GM23248 (cell line): ENCODE measurements at regions not wholly inside any gene's neighbourhood (a gene's known extent, or its start where the extent isn't known, plus 50 kb on each side); places are given as distances from the start of the nearest gene placed in this dataset.

Experiments used
- DNase-seq: peaks from one replicate; pipeline ENCODE4 v3.0.0-alpha.2; 2015
- H2AFZ ChIP-seq: fragments of 200-600 bp; sonication (generic); 2 replicates; pipeline ENCODE4 v1.6.1; 2016; ENCODE audit warnings: antibody characterized with exemption
- H3F3A ChIP-seq: fragments of 200-600 bp; sonication (generic); 2 replicates; pipeline ENCODE4 v1.6.1; 2016; ENCODE audit warnings: mild to moderate bottlenecking, antibody characterized with exemption, mixed run types; ENCODE audit not compliant: insufficient read depth
- H3K27ac ChIP-seq: fragments of 200-600 bp; sonication (generic); 2 replicates; pipeline ENCODE4 v1.5.1; 2016; ENCODE audit warnings: mild to moderate bottlenecking
- H3K27me3 ChIP-seq: fragments of 200-600 bp; sonication (generic); replicated peaks from 2 replicates; pipeline ENCODE4 v1.6.1; 2016; ENCODE audit warnings: mild to moderate bottlenecking; ENCODE audit not compliant: insufficient read depth
- H3K36me3 ChIP-seq: fragments of 200-600 bp; sonication (generic); 2 replicates; pipeline ENCODE4 v1.6.1; 2016; ENCODE audit warnings: low read depth, mild to moderate bottlenecking
- H3K4me1 ChIP-seq: fragments of 200-600 bp; sonication (generic); 2 replicates; pipeline ENCODE4 v1.6.1; 2016; ENCODE audit warnings: mild to moderate bottlenecking; ENCODE audit not compliant: insufficient read depth
- H3K4me2 ChIP-seq: fragments of 200-600 bp; sonication (generic); one replicate; pipeline ENCODE4 v1.6.1; 2016; ENCODE audit warnings: mild to moderate bottlenecking; ENCODE audit not compliant: unreplicated experiment
- H3K4me3 ChIP-seq: fragments of 200-600 bp; sonication (generic); 2 replicates; pipeline ENCODE4 v1.5.1; 2016; ENCODE audit warnings: mild to moderate bottlenecking
- H3K79me2 ChIP-seq: fragments of 200-600 bp; sonication (generic); 2 replicates; pipeline ENCODE4 v1.6.1; 2016; ENCODE audit warnings: mild to moderate bottlenecking; ENCODE audit not compliant: insufficient read depth
- H3K9ac ChIP-seq: fragments of 200-600 bp; sonication (generic); 2 replicates; pipeline ENCODE4 v1.6.1; 2016; ENCODE audit warnings: mild to moderate bottlenecking
- H3K9me2 ChIP-seq: fragments of 200-600 bp; sonication (generic); 2 replicates; pipeline ENCODE4 v1.6.1; 2016; ENCODE audit warnings: mixed run types, mild to moderate bottlenecking, moderate library complexity; ENCODE audit not compliant: insufficient read depth
- H3K9me3 ChIP-seq: fragments of 200-600 bp; sonication (generic); one replicate; pipeline ENCODE4 v1.6.1; 2017; ENCODE audit warnings: low read depth
- H4K20me1 ChIP-seq: fragments of 200-600 bp; sonication (generic); 2 replicates; pipeline ENCODE4 v1.6.0; 2016; ENCODE audit not compliant: insufficient read depth
- EZH2 ChIP-seq: fragments of 200-600 bp; sonication (generic); IDR thresholded peaks from 2 replicates; pipeline ENCODE4 v1.6.1; 2018; ENCODE audit warnings: antibody characterized with exemption, mild to moderate bottlenecking; ENCODE audit not compliant: insufficient read depth, poor library complexity, severe bottlenecking
- EZH2phosphoT487 ChIP-seq: fragments of 200-600 bp; sonication (generic); IDR thresholded peaks from 2 replicates; pipeline ENCODE4 v1.6.1; 2018; ENCODE audit warnings: antibody characterized with exemption, moderate library complexity, mild to moderate bottlenecking, low read depth; ENCODE audit not compliant: insufficient read depth
- WGBS, 2 experiments: methylation state at CpG; one replicate each; pipeline ENCODE4 v1.1.6; 2015 to 2017; ENCODE audit warnings: low lambda C conversion rate in 2 of 2, low coverage in 1 of 2; ENCODE audit errors: missing lambda C conversion rate in 2 of 2; 5-methylcytosine and 5-hydroxymethylcytosine counted together
- in situ Hi-C: fragments of 300-500 bp; cut with MboI; formaldehyde crosslinking; loops from 2 replicates; pipeline ENCODE4 v1.15.0; 2020

GRCh38 chr5:2207416-2208238, 324.9 kb upstream of the IRX4 start:
- Histone ChIP-seq H3K4me2 (no peak overlapping the region), H3K9me2 (no peaks in the 10 kb centered on the region), H3K4me3 (no peak overlapping the region), H3K4me1 (no peaks in the 10 kb centered on the region), H3K27ac (no peak overlapping the region), H3K27me3 (no peaks in the 10 kb centered on the region), H3F3A (no peaks in the 10 kb centered on the region), H2AFZ (no peak overlapping the region), H3K36me3 (no peaks in the 10 kb centered on the region), H3K9me3 (no peaks in the 10 kb centered on the region), H4K20me1 (no peaks in the 10 kb centered on the region), H3K79me2 (no peaks in the 10 kb centered on the region), H3K9ac (no peak overlapping the region)
- WGBS, 2 experiments, result 58 to 59% methylated on average over 25 of the region's 25 CpGs
- in situ Hi-C loops, result no loop called here
- TF ChIP-seq EZH2, result no peak
- no peak for TF ChIP-seq EZH2phosphoT487
- no peak for DNase-seq

GRCh38 chr5:2207109-2207399, 324.3 kb upstream of the IRX4 start:
- in situ Hi-C loops, result no loop called here
- Histone ChIP-seq H3K4me1 (no peaks in the 10 kb centered on the region), H3K4me2 (no peak overlapping the region), H3K27me3 (no peaks in the 10 kb centered on the region), H3K27ac (no peak overlapping the region), H3K79me2 (no peaks in the 10 kb centered on the region), H3K36me3 (no peaks in the 10 kb centered on the region), H3K9me3 (no peaks in the 10 kb centered on the region), H4K20me1 (no peaks in the 10 kb centered on the region), H3K9me2 (no peaks in the 10 kb centered on the region), H2AFZ (no peak overlapping the region), H3K9ac (no peak overlapping the region), H3K4me3 (no peak overlapping the region), H3F3A (no peaks in the 10 kb centered on the region)
- WGBS, 2 experiments, result 53 to 64% methylated on average over 6 of the region's 6 CpGs
- TF ChIP-seq EZH2phosphoT487, result no peak
- TF ChIP-seq EZH2, result no peak
- no peak for DNase-seq

- no peaks in the 10 kb centered on the region for H3K9me3 ChIP-seq
- H3K36me3 ChIP-seq, result no peaks in the 10 kb centered on the region
- H3K79me2 ChIP-seq, result no peaks in the 10 kb centered on the region
- 61 to 65% methylated on average over 26 to 28 of the region's 28 CpGs for WGBS, 2 experiments
- H3K27me3 ChIP-seq, result no peaks in the 10 kb centered on the region
- H3K9ac ChIP-seq, result no peak overlapping the region
- H3K9me2 ChIP-seq, result no peaks in the 10 kb centered on the region
- no peak overlapping the region for H2AFZ ChIP-seq
- in situ Hi-C loops, result no loop called here
- H3K4me3 ChIP-seq, result no peak overlapping the region
- no peak for DNase-seq
- H3F3A ChIP-seq, result no peaks in the 10 kb centered on the region
- no peak overlapping the region for H3K27ac ChIP-seq
- no peak overlapping the region for H3K4me2 ChIP-seq
- H3K4me1 ChIP-seq, result no peaks in the 10 kb centered on the region
- no peak for TF ChIP-seq EZH2phosphoT487
- TF ChIP-seq EZH2, result no peak
- H4K20me1 ChIP-seq, result no peaks in the 10 kb centered on the region
Observed at GRCh38 chr5:2206293-2207108, 323.8 kb upstream of the IRX4 start.

- no peak overlapping the region for H3K4me3 ChIP-seq
- no peak overlapping the region for H2AFZ ChIP-seq
- no peak overlapping the region for H3K4me2 ChIP-seq
- in situ Hi-C loops, result no loop called here
- WGBS, 2 experiments, result 73 to 77% methylated on average over 34 of the region's 34 CpGs
- no peaks in the 10 kb centered on the region for H3K79me2 ChIP-seq
- no peaks in the 10 kb centered on the region for H3F3A ChIP-seq
- H3K9ac ChIP-seq, result no peak overlapping the region
- H3K27ac ChIP-seq, result no peak overlapping the region
- H3K27me3 ChIP-seq, result no peaks in the 10 kb centered on the region
- H3K9me2 ChIP-seq, result no peaks in the 10 kb centered on the region
- no peaks in the 10 kb centered on the region for H3K9me3 ChIP-seq
- no peaks in the 10 kb centered on the region for H4K20me1 ChIP-seq
- H3K36me3 ChIP-seq, result no peaks in the 10 kb centered on the region
- DNase-seq, result no peak
- no peak for TF ChIP-seq EZH2phosphoT487
- no peak for TF ChIP-seq EZH2
- no peaks in the 10 kb centered on the region for H3K4me1 ChIP-seq
Observed at GRCh38 chr5:2205596-2206226, 323.0 kb upstream of the IRX4 start.
